ENCODE measurements at regions not wholly inside any gene's neighbourhood (a gene's known extent, or its start where the extent isn't known, plus 50 kb on each side); places are given as distances from the start of the nearest gene placed in this dataset.

- DNase-seq: no peak
Observed at GRCh38 chr1:34331020-34331926, 154.6 kb downstream of the C1orf94 start.

GRCh38 chr1:34332996-34333395 is 156.3 kb downstream of the C1orf94 start:
- DNase-seq: no peak

DNA sequence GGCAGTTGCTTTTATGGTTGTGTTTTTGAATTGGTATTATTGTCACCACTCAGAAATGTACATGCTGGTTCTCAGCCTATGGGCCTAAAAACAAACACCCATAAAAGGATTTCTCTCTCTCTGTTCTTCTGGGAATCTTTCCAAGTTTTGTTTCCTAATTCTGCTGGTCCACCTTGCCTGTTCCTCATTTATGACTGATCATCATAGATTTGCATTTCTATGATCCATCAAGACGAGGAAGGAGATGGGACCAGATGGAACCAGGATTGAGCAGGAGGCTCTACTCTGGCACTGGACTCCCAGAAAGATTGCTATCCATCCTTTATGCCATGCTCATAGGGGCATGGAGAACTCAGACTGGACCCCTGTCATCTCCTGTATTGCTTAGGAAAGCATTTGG is 162.2 kb downstream of the C1orf94 start:
- DNase-seq: no peak

DNA sequence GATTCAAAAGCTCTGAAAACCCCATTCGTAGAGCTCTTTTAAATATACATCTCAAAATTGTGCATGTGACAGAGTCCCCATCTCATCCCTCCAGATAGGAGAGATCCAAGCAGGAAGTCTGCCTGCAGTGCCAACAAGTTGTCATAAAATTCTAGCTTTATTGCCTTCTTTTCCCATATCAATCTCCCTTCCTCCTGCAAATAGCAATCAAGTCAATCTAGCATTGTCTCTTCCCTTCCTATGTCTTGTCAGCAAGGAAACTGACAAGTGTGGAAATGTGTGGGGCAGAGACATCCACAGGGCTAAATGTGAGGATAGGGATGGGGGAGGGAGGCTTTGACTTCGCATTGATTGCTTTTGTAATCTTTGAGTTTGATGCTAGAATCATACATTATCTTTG is 165.2 kb downstream of the C1orf94 start:
- no peak for DNase-seq

DNA sequence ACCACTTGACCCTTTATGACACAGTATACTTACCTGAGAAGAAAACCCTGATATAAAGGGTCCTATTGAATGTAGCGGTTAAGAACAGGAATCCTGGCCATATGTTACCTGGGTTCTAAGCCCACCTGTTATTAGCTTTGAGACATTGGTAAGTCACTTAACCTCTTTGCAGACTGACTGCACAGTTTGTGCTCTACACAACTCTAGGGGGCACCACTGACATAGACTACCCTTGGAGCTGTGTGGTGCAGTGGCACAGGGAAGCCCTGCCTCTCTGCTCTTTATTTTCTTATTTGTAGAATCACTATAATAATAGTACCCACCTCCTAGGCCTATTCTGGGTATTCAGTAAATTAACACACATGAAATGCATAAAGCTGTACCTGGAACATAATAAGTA is 165.6 kb downstream of the C1orf94 start:
- DNase-seq: no peak

DNA sequence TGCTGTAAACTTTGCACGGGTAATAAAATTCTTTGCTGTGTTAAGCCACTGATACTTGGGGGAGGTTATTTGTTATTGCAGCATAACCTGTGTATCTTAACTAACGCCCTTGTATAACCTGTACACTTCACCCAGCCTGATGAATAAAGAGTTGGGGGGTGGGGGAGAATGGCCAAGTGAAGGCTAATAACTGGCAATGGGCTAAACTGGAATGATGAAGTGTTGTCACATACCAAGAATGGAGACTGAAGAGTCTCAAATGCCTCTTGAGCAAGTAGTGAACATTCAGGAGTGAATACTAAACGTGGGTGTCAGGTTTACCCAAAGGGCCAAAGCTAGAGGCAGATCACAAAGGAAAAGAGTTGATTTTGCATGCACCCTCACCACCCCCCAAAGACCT is 169.4 kb downstream of the C1orf94 start:
- DNase-seq: no peak

DNA sequence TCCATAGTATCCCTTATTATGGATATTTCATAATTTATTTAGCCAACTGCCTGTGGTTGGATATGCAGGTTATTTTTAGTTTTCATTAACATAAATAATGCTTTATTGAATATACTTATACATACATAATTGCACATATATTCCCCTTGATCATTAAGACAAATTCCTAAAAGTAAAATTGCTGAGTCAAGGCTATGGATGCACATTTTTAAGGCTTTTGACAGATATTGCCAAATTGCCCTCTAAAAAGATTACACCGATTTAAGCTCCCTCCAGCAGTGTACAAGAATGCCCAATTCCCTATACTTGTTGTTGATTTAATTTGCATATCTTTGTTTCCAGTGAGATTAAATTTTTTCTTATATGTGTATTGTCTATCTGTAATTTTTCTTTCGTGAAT is 176.7 kb downstream of the C1orf94 start:
- DNase-seq: no peak

- DNase-seq: no peak
Observed at GRCh38 chr1:34354367-34354766, 177.7 kb downstream of the C1orf94 start.

GRCh38 chr1:34356853-34357252 is 180.1 kb downstream of the C1orf94 start:
- DNase-seq: no peak

DNA sequence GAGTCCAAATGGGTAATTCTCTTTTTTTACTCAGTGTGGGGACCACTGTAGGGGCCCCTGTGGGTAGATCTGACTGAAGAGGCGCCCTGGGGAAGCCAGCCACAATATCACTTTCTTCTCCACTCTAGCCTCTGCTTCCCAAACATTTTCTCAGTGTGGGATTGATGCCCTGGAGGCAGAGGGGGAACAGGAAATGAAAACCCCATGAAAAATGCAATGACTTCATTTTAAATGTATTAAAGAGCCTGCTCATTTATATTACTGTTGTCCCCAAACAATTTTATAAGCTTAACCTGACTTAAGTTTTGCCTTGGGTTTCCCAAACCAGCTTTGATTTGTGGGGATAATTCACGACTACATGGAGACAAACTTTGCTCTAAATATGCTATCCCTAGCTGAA is 181.9 kb downstream of the C1orf94 start:
- no peak for DNase-seq

DNA sequence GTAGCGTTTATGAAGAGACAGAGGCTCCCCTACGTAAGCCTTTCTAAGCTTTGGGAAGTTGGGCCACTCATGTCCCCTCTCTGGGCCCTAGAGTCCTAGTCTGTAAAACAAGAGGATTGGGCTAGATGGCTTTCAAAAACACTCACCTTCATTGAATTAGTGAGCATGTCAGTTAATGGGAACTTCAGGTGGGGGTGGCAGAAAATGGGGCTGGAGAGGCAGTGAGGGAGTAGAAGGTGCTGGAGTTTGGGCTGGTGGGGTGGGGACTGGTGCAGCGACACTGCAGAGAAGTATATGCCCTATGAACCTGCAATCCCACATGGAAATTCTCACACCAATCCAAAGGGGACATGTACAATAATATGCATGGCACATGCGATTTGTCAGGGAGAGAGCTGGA is 182.7 kb downstream of the C1orf94 start:
- no peak for DNase-seq

- DNase-seq: no peak
Observed at GRCh38 chr1:34360574-34360973, 183.9 kb downstream of the C1orf94 start.

GRCh38 chr1:34361121-34361520 is 184.4 kb downstream of the C1orf94 start:
- no peak for DNase-seq

DNA sequence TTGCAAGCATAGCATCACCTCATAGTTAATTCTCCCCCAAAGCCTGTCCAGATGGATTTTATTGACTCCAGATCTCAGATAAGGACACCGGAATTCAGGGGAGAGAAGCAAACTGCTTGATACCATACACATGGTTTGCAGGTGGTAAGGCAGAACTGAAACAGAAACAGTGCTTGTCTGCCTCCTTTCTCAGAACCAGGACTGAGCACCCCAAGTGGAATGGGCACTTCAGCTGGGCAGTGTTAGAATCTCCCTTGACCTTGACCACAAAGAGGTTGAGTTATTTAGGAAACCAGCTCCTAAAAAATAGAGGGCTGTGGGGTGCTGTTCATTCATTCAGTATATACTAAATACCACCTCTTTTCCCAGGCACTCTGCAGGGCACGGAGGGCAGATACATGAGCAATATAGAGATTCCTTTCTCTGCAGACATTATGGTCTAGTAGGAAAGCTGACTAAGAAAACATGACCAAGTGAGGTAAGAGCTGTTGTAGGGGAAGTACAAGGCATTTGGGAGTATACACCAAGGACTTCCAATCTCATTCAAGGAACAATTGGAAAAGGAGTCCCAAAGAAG is 185.2 kb downstream of the C1orf94 start:
- DNase-seq: no peak

DNA sequence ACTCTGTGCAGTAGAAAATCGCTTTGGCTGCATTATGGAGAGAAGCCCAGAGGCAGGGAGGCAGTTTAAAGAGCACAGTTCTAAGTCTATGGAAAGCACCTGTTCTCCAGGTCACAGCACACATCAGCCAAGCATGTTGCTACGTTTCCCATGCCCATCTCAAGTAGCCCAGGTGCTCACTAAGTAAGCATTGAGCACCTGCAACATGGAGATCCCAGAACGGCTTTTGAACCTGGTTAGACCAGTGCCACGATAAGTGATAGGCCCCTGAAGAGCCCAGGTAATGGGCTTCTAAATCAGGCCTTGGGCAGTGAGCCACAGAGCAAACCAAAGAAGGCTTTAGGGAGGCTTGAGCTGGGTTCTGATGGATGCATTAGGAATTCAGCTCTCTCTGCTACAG is 186.2 kb downstream of the C1orf94 start:
- no peak for DNase-seq

DNA sequence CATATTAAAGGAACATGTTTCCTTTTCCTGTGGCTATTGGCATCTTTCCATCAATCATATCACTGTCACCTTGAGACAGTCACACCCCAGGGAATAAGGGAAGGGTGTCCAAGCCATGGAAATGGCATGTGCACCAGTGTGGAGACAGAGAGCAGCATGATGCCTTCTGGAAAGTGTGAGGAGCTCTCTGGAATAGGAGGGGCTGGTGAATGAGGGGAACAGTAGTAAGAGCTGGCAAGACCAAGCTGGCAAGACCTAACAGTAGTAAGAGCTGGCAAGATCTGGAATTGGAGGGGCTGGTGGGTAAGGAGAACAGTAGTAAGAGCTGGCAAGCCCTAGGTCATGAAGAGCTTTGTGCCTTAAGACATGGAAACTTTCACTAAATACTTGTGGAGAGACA is 186.7 kb downstream of the C1orf94 start:
- no peak for DNase-seq

GRCh38 chr1:34363915-34364314 is 187.2 kb downstream of the C1orf94 start:
- no peak for DNase-seq

- DNase-seq: no peak
Observed at GRCh38 chr1:34364376-34364775, 187.7 kb downstream of the C1orf94 start.

- no peak for DNase-seq
Observed at GRCh38 chr1:34365295-34365694, 188.6 kb downstream of the C1orf94 start.

GRCh38 chr1:34366875-34367624 is 190.3 kb downstream of the C1orf94 start:
- DNase-seq: no peak

DNA sequence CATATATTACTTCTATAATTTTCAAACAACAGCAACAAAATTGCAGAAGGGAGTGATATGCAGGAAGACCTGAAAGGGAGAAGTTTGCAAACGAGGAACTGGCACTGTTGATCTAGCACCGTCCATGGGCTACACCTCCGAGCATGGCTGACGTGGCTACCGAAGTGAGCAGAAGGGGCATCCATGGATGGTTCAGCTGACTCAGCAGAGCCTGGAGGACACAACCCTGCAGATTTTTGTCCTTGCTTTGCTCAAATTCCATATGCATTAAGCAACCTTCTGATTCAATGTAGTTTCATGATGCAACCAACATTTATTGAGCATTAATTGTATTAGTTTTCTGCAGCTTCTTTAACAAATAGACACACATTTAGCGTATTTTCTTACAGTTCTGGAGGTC is 191.2 kb downstream of the C1orf94 start:
- no peak for DNase-seq

GRCh38 chr1:34369701-34370455 is 193.2 kb downstream of the C1orf94 start:
- no peak for DNase-seq

- DNase-seq: no peak
Observed at GRCh38 chr1:34370748-34371147, 194.0 kb downstream of the C1orf94 start.

All from activated CD4-positive, alpha-beta T cell treated with anti-CD3 and anti-CD28 coated beads, Interleukin-2, amount 50 U/mL, for 4 hours (primary cell).